LNCaP clone FGC (cell line): ENCODE measurements at regions not wholly inside any gene's neighbourhood (a gene's known extent, or its start where the extent isn't known, plus 50 kb on each side); places are given as distances from the start of the nearest gene placed in this dataset.

Experiments
- DNase-seq: peaks from one replicate; pipeline ENCODE4 v3.0.0-alpha.2; 2011; ENCODE audit warnings: low read depth
- H3K4me3 ChIP-seq: 2 replicates; pipeline ENCODE4 v1.5.1; 2011; ENCODE audit warnings: mild to moderate bottlenecking, low read depth, low read length, control low read depth
- TF ChIP-seq, protein P1 (sequence below): IDR thresholded peaks from 2 replicates; pipeline ENCODE4 v1.5.1; 2012; ENCODE audit warnings: mild to moderate bottlenecking; ENCODE audit not compliant: control insufficient read depth, insufficient read depth; ENCODE audit errors: extremely low read depth

DNA sequence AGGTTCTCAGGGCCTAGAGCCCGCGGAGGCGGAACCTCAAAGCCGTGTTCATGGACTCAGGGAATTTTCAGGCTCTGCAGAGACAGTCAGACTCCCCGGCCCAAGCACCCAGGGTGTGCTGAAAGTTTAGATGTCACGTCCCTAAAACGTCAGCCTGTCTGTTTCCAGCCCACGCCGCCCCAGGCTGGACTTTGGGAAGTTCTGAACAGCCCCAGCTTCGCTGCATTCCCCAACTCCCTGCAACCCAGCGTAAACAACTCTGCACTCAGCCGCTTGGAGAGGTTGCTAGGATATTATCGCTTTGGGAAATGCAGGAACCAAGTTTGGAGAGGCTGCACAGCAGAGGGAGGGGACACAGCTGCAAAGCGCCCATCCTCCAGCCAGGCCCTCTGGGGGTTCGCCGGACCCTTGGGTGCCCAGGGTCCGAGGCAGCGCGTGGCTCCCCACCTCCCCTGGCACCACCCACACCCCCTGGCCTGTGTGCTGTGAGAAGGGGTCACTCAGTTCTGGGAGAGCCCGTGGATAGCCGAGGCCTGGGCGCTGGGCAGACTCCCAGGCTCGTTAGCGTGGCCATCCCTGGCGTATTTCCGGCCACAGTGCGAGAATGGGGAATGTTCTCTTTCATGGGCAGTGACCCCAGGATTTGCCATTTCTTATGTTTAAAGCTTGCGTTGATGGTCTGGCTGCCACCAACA lies 120.5 kb upstream of the FGF3 start:
- DNase-seq: no peak
- no peak overlapping the region for H3K4me3 ChIP-seq
- TF ChIP-seq, protein P1, sequence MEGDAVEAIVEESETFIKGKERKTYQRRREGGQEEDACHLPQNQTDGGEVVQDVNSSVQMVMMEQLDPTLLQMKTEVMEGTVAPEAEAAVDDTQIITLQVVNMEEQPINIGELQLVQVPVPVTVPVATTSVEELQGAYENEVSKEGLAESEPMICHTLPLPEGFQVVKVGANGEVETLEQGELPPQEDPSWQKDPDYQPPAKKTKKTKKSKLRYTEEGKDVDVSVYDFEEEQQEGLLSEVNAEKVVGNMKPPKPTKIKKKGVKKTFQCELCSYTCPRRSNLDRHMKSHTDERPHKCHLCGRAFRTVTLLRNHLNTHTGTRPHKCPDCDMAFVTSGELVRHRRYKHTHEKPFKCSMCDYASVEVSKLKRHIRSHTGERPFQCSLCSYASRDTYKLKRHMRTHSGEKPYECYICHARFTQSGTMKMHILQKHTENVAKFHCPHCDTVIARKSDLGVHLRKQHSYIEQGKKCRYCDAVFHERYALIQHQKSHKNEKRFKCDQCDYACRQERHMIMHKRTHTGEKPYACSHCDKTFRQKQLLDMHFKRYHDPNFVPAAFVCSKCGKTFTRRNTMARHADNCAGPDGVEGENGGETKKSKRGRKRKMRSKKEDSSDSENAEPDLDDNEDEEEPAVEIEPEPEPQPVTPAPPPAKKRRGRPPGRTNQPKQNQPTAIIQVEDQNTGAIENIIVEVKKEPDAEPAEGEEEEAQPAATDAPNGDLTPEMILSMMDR: no peak

DNA sequence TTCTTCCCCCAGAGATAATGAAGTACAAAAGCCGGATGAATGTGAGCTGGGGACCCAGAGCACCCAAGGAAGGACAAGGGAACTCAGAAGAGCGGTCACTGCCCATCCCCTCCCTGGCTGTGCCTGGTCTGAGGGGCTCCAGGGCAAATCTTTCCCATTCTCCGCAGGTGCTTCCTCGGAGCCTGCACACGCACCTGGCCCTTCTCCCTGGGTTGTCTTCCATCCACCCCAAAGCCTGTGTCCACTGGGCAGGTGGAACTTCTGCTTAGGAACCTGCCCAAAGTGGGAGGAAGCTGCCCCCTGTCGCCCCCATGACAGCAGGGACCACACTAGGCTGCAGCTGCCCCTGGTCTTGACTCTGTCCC lies 121.0 kb upstream of the FGF3 start:
- no peak for DNase-seq
- TF ChIP-seq, protein P1: no peak
- H3K4me3 ChIP-seq: no peak overlapping the region

DNA sequence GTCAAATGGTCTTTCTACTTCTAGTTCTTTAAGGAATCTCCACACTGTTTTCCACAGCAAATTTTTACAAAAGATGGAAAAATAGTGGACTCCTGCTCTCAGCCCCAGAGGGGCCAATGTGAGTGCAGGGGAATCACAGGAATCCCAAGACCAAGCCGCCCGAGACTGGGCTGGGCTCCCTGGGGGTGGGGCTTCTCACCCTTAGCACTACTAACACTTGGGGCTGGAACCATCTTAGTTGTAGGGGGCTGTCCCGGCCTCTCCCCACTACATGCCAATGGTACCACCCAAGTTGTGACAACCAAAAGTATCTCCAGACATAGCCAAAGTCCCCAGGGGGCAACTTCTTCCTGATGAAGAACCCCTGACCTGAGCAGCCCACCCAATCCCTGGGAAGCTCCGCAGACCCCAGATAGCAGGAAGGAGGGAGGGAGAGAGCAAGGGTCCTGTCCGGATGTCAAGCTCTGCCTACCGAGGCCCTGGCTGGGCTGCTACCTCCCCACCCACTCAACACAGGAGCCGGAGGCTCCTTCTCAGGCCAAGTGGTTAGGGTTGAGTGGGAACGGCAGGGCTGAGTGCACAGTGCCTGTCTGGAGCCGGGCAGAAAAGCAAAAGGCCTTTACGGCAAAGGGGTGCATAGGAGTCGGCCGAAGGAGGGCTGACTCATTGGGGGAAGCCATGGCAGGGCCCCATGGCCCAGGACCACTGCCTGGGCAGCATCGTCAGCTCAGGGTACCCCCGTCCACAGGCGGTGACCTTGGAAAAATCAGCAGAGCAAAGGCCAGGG lies 122.5 kb upstream of the FGF3 start:
- H3K4me3 ChIP-seq: no peak overlapping the region
- no peak for DNase-seq
- TF ChIP-seq, protein P1: no peak

DNA sequence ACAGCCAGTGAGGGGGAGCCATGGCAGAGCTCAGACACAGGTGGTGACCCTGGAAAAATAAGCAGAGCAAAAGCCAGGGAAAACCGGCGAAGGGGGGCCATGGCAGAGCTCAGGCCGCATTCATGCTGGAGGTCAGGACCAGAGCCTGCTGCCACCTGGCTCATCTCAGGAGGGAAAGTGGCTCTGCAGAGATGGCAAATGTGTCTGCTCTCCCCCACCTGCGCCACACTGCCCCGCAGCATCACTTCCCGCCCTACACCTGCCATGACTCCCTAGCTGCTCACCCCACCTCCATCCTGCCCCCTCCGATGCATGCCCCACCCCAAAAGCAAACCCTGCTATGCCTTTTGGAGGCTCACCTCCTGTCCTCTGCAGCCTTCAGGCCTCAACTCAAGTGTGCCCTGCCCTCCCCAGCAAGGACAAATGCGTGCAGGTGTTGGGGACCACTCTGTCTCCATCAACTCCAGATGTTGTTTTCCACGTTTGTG lies 123.2 kb upstream of the FGF3 start:
- TF ChIP-seq, protein P1: no peak
- H3K4me3 ChIP-seq: no peak overlapping the region
- DNase-seq: no peak

DNA sequence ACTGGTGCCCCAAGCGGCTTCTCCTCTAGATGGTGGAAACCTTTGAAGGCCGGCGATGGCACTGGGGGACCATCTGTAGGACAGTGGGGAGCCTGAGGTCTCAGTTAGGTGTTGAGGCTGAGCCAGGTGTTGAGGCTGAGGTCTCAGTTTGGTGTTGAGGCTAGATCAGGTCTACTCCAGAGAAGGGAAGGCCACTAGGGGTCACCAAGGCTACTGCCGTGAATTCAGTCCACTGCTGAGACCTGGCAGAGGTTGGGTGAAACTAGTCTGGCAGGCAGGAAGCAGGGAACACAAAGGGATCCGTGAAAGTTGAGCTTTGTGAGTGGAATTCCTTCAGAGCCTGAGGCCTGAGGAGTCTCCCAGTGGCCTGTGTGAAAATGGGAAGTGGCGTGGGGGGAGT lies 123.8 kb upstream of the FGF3 start:
- DNase-seq: peak; percentile 36
- no peak overlapping the region for H3K4me3 ChIP-seq
- TF ChIP-seq, protein P1: peak; percentile 57

DNA sequence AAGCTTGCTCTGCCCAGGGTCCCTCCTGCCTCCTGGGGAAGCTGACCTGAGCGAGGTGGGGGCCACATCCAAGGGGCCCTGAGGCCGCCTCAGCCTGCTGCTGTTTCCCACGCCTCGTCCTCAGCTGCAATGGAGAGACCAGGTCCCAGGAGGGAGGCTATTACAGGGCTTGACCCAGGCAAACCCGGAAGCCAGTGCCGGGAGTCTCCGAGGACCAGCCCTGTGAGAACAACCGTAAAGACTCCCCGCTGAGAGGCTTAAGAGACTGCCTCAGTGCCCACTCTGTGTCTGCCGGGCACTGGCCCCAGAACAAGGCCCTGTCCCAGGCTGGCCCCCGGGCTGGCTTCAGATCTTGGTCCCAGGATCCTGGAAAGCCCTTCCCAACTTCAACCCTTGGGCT lies 124.3 kb upstream of the FGF3 start:
- DNase-seq: no peak
- TF ChIP-seq, protein P1: no peak
- no peak overlapping the region for H3K4me3 ChIP-seq
